ENCODE measurements at regions not wholly inside any gene's neighbourhood (a gene's known extent, or its start where the extent isn't known, plus 50 kb on each side); places are given as distances from the start of the nearest gene placed in this dataset.

DNA sequence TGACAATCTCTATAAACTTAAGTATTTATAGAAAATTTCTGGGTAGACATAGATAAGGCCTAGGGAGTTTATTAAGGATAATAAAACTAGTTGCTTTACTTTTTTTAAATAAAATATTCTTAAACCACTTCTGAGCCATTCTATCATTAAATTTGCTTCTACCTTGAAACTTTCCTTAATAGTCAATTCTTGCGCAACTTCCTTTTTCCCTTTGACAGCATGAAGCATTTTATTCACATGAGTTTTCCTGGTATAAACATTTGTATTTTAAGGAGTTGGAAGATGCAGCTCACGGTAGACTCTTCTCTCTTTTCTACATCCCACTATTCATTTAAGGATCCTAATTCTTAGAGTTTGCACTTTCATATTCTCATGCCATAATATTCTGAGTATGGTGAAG, 75.8 kb upstream of the DPH5 start:
- no peak for ATAC-seq
- H3K4me3 Mint-ChIP-seq = no peak overlapping the region
- H3K27ac Mint-ChIP-seq = peak overlapping the region; percentile 46
- no peaks in the 10 kb centered on the region for H3K36me3 Mint-ChIP-seq
- no peaks in the 10 kb centered on the region for H3K27me3 Mint-ChIP-seq
- H3K9me3 Mint-ChIP-seq = no peaks in the 10 kb centered on the region
- peaks cover 17% of the 10 kb centered on the region for H3K4me1 Mint-ChIP-seq

DNA sequence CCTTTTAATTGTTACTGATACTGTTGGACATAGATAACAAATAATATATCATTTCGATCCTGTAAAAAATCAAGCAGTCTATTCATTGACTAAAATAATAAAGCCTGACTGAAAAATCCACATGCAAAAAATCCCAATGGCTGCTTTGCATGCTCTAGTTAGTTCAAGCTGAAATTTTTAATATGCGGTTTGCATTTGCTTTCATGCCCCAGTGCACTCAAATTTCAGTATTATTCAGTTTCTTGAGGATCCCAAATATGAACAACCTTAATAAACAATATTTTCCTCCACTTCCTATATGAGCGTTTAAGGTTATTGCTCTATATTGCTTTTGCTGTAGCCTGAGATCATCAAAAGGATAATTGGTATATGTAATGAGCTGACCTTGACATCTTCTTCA, 75.1 kb upstream of the DPH5 start:
- Mint-ChIP-seq H3K4me3 (no peak overlapping the region), H3K36me3 (no peaks in the 10 kb centered on the region), H3K4me1 (peaks cover 17% of the 10 kb centered on the region), H3K9me3 (no peaks in the 10 kb centered on the region), H3K27me3 (no peaks in the 10 kb centered on the region), H3K27ac (no peak overlapping the region)
- no peak for ATAC-seq

DNA sequence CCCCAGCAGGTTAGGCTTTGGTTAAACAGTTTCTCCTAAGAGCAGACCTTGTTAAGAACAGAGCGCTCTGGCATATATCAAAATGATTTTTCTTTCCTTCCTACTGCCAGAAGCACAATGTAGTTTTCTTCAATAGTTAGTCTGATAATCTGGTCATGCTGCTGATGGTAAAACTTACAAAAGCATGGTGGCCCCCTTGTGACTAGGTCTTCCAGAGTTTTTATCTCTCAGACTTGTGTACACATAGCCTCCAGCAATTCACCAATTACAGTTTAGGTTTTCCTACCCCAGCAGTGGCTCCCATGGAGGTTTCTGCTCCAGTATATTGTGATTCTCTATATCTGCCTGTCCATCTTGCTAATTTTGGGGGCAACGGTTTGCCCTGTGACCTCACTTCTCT, 73.3 kb upstream of the DPH5 start:
- Mint-ChIP-seq H3K4me1 (peaks cover 17% of the 10 kb centered on the region), H3K27ac (no peak overlapping the region), H3K9me3 (no peaks in the 10 kb centered on the region), H3K27me3 (no peaks in the 10 kb centered on the region), H3K4me3 (no peak overlapping the region), H3K36me3 (no peaks in the 10 kb centered on the region)
- ATAC-seq = no peak

DNA sequence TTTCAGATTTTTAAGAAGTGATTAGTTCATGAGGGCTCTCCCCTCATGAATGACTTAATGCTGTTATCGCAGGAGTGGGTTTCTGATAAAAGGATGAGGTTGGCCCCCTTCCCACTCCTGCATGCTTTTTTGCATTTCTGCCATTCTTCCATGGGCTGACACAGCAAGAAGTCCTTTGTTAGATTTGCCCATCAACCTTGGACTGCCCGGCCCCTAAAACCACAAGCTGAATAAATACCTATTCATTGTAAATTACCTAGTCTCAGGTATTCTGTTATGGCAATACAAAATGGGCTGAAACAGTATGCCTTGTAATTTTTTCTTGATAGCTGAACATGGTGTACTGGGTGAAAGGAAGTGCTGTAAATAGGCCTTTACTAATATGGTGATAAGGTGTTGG, 72.7 kb upstream of the DPH5 start:
- H3K4me3 Mint-ChIP-seq = no peak overlapping the region
- no peaks in the 10 kb centered on the region for H3K9me3 Mint-ChIP-seq
- H3K27me3 Mint-ChIP-seq = no peaks in the 10 kb centered on the region
- no peak overlapping the region for H3K27ac Mint-ChIP-seq
- H3K36me3 Mint-ChIP-seq = no peaks in the 10 kb centered on the region
- ATAC-seq = no peak
- H3K4me1 Mint-ChIP-seq = peaks cover 17% of the 10 kb centered on the region

DNA sequence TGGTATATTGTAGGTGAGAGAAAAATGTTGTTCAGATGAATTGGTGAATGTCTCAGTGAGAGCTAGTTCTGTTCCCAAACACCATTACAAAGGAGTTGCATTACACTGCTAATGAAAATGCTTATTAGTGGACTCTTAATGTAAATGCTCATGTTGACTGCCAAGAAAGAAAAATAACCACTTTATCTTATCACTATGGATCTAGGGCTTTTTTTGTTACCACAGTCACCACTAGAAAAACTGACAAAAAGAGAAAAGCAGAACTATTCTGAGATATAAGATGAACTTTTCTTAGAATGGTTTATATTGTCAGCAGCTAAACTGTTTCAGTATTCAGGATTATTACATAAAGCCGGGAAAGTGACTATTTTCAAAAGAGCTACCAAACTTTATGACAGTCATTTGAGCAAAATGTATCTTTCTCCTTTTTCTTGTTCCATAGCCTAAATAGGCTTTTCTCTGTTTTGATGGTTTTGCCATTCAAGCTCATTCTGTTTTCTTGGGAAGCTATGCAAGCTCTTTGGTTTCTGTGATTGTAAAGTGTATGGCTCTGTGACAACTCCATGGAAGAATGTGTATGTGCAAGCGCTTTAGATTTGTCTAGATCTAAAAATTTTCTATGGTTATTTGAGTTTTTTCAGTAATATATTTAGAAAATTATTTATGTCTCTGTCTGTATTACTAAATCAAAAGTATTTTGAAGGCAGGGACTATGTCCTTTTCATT, 64.2 kb upstream of the DPH5 start:
- Mint-ChIP-seq H3K9me3 (peaks cover 3% of the 10 kb centered on the region), H3K36me3 (peaks cover 17% of the 10 kb centered on the region), H3K4me1 (peaks cover 7% of the 10 kb centered on the region), H3K27ac (no peak overlapping the region), H3K27me3 (no peaks in the 10 kb centered on the region), H3K4me3 (no peak overlapping the region)
- ATAC-seq = no peak

DNA sequence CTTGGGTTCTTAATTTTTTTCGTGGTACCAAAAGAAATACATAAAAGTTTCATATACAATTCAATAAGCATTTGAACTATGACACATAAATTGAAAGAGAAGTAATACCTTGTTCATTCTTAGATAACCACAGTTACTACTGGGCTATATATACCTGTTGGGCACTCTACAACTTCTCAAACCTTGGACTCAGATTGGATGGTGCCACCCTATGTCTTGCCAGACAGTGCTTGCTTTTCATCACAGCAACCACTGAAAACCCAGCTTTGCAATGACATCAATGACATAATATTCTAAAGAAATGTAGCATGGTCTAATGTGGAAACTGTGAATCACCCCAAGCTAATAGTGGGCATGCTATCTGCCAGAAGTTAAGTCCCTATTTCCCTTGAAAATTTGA, 62.8 kb upstream of the DPH5 start:
- peak; percentile 64 for ATAC-seq
- H3K4me3 Mint-ChIP-seq = no peak overlapping the region
- no peaks in the 10 kb centered on the region for H3K27me3 Mint-ChIP-seq
- H3K4me1 Mint-ChIP-seq = peaks cover 13% of the 10 kb centered on the region
- peaks cover 3% of the 10 kb centered on the region for H3K9me3 Mint-ChIP-seq
- no peak overlapping the region for H3K27ac Mint-ChIP-seq
- H3K36me3 Mint-ChIP-seq = peaks cover 25% of the 10 kb centered on the region

DNA sequence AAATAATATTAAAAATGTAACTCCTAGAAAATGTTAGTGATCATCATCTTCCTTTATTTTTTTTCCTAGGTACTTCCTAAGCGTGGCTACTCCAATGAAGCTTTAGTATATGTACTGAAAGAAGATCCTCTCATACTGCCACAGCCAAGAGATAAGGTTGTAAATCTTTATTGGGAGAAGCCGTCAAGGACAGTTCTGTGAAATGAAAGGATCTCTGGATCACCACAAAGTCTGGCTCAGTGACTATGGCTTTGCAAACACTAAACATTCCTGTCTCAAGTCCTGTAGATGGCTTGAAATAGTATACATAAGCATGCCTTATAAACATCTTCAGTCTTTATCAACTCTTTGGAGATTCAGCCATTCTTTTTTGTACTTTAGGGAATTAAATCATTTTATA, 61.2 kb upstream of the DPH5 start:
- no peak for ATAC-seq
- Mint-ChIP-seq H3K4me3 (no peak overlapping the region), H3K36me3 (peaks cover 23% of the 10 kb centered on the region)

DNA sequence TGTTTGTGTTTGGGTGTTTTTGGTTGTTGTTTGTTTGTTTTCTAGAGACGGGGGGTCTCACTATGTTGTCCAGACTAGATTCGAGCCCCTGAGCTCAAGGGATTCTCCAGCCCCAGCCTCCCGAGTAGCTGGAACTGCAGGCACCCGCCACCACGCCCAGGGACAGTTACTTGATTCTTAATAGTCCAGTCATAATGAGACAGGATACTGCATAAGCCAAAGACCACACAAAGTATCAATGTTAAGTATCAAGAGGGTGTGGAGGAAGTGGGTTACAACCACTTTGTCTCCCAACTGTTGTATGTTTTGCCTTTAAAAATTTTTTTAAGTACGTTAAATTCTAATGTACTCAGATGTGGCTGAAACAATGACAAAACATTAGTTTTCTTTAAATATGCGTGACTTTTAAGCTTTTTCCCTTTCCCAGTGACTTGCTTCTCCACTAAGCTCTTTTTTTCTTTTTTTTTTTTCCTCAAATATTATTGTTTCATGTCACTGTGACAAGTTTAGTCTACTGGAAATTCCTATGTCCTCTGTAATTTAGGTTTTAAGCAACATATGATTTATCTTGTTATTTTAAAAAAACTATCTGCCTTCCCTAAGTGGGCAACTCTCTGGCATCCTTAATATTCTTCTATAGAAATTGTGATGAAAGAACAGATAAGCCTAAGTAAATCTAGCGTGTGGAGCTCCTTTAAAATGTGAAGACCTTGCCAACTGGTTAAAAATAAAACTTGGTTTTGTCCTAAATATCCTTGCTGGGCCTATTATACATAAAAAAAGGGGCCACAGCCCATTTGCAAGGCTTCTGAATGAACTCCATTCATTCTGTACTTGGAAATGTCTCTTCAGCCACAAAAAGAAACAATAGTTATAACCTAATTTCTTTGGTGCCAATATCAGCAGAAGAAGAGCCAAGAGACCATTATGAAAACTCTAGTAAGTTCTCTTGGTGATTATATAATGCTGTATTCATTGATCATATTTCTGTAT, 56.2 kb upstream of the DPH5 start:
- Mint-ChIP-seq H3K27me3 (no peaks in the 10 kb centered on the region), H3K9me3 (peaks cover 3% of the 10 kb centered on the region), H3K36me3 (peaks cover 58% of the 10 kb centered on the region), H3K4me1 (peaks cover 45% of the 10 kb centered on the region), H3K27ac (peak overlapping the region; percentile 68), H3K4me3 (no peak overlapping the region)
- ATAC-seq = peak; percentile 66

More for the DNA sequence above, 61.2 kb upstream of the DPH5 start:
- Mint-ChIP-seq H3K4me1 (peaks cover 16% of the 10 kb centered on the region), H3K27me3 (no peaks in the 10 kb centered on the region), H3K9me3 (no peaks in the 10 kb centered on the region), H3K27ac (no peak overlapping the region)

DNA sequence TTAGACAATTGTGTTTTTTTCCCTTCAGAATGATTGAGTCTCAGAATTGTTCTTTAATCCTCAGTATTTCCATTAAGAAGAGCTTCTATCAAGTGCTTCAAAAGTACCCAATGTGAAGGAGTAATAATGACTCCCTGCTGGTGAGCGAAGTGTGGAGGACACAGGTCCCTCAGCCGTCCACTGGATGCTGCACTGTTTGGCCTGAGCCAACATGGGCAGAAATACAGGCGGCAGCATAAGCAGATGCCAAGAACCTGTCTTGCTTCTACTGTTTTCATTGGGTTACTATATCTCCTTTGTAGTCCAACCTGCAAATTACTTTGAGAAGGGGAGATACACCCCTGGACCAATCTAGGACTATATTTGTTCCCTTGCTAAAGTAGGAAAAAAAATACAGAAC, 55.3 kb upstream of the DPH5 start:
- peaks cover 3% of the 10 kb centered on the region for H3K9me3 Mint-ChIP-seq
- H3K36me3 Mint-ChIP-seq = peaks cover 53% of the 10 kb centered on the region
- H3K27me3 Mint-ChIP-seq = no peaks in the 10 kb centered on the region
- peaks cover 45% of the 10 kb centered on the region for H3K4me1 Mint-ChIP-seq
- H3K4me3 Mint-ChIP-seq = no peak overlapping the region
- no peak for ATAC-seq
- peak overlapping the region; percentile 68 for H3K27ac Mint-ChIP-seq

DNA sequence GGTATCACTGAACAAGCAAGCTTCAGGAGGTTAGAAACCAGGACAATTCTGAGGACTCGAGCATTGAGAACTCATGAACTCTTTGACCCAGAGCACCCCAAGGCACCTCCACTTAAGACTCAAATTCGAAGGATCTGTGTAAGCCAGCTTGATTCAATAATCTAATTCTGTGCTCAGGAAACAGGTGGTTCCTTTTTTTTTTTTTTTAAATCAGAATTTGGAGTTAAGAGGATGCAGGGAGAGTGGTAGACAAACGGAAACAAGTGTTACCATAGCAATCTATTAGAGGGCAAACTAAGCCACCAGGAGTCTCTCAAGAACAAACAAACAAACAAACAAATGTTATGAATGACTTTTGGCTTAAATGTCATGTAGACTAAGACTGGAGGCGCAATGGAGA, 53.8 kb upstream of the DPH5 start:
- Mint-ChIP-seq H3K4me3 (no peak overlapping the region), H3K9me3 (peaks cover 3% of the 10 kb centered on the region), H3K4me1 (peaks cover 34% of the 10 kb centered on the region), H3K36me3 (peaks cover 42% of the 10 kb centered on the region), H3K27me3 (no peaks in the 10 kb centered on the region), H3K27ac (no peak overlapping the region)
- ATAC-seq = no peak

DNA sequence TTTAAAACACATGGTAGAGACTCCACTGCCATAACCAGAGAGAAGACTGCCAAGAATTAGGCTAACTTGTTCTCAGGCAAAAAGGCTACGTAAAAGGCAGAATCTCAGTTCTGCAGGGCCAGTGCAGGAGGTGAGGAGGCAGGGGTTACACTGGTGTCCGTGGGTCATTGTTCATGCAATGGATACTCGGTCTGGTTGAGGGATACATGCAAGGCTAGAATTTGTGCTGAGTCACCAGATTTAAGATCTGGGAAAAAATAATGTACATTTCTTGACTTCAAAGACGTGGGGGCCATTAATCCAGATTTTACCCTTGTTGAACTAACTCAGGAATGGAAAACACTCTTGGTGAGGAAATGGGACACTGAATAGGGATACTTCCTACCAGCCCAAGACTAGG, 52.3 kb upstream of the DPH5 start:
- Mint-ChIP-seq H3K36me3 (peaks cover 39% of the 10 kb centered on the region), H3K27ac (no peak overlapping the region), H3K9me3 (peaks cover 3% of the 10 kb centered on the region), H3K27me3 (no peaks in the 10 kb centered on the region), H3K4me3 (no peak overlapping the region), H3K4me1 (peaks cover 32% of the 10 kb centered on the region)
- ATAC-seq = no peak

DNA sequence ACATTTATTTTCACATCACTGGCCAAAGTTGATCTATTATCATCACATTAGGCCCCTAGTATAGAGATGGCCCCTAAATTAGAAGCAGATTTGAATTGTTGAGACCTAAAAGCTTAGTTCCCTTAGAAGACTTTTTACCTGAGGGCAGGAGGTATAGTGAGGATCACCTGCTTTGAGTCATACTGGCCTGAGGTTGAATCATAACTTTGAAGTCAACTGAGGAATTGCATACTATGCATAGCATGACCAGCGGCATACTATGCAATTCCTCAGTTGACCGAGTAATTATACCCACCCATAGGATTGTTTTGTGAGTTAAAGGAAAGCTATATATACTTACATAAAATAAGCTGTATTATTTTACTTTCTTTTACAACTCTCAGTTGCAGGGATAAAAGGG, 50.3 kb upstream of the DPH5 start:
- peaks cover 28% of the 10 kb centered on the region for H3K4me1 Mint-ChIP-seq
- H3K9me3 Mint-ChIP-seq = no peaks in the 10 kb centered on the region
- no peak overlapping the region for H3K4me3 Mint-ChIP-seq
- no peak overlapping the region for H3K27ac Mint-ChIP-seq
- no peak for ATAC-seq
- no peaks in the 10 kb centered on the region for H3K27me3 Mint-ChIP-seq
- H3K36me3 Mint-ChIP-seq = peaks cover 27% of the 10 kb centered on the region

Data from stimulated activated memory B cell treated with anti-CD40 and anti-IgM and Interleukin-4, amounts not matched to agents 10 μg/mL and 1 μg/mL and 100 μg/mL, for 72 hours (primary cell).